Mesodermal cell (in vitro differentiated cells): ENCODE measurements at regions not wholly inside any gene's neighbourhood (a gene's known extent, or its start where the extent isn't known, plus 50 kb on each side); places are given as distances from the start of the nearest gene placed in this dataset.

Source experiments
- H3K27ac ChIP-seq: 2 replicates; pipeline ENCODE4 v1.7.0; 2013; ENCODE audit warnings: mild to moderate bottlenecking, low read depth, low read length, moderate library complexity; ENCODE audit not compliant: severe bottlenecking
- H3K36me3 ChIP-seq: 2 replicates; pipeline ENCODE4 v1.7.1; 2013; ENCODE audit warnings: mild to moderate bottlenecking, low read length, moderate library complexity; ENCODE audit not compliant: control insufficient read depth, insufficient read depth
- H3K4me1 ChIP-seq: one replicate; pipeline ENCODE4 v1.7.1; 2013; ENCODE audit warnings: mild to moderate bottlenecking, low read length; ENCODE audit not compliant: insufficient read depth, control insufficient read depth, poor library complexity, severe bottlenecking
- H3K4me3 ChIP-seq: 2 replicates; pipeline ENCODE4 v1.7.0; 2013; ENCODE audit warnings: low read length, control low read depth, mild to moderate bottlenecking; ENCODE audit not compliant: insufficient read depth, poor library complexity, severe bottlenecking; ENCODE audit errors: extremely low read depth
- H3K9me3 ChIP-seq: 2 replicates; pipeline ENCODE4 v1.7.1; 2013; ENCODE audit warnings: mild to moderate bottlenecking, low read length, moderate library complexity; ENCODE audit not compliant: control insufficient read depth
- WGBS, 2 experiments: methylation state at CpG; one replicate each; pipeline ENCODE4 v1.1.5; 2013; ENCODE audit warnings: missing lambda C conversion rate in 2 of 2; ENCODE audit not compliant: insufficient coverage in 2 of 2; 5-methylcytosine and 5-hydroxymethylcytosine counted together

GRCh38 chr5:164207646-164208045, 702.2 kb downstream of the MAT2B start:
- Histone ChIP-seq H3K4me3 (no peak overlapping the region), H3K27ac (no peak overlapping the region), H3K9me3 (no peaks in the 10 kb centered on the region), H3K4me1 (no peaks in the 10 kb centered on the region), H3K36me3 (no peaks in the 10 kb centered on the region)
- WGBS, 2 experiments: 90 to 100% methylated on average over 2 to 3 of the region's 3 CpGs

- WGBS, 2 experiments: 100% methylated on average over 1 of the region's 3 CpGs; no CpG with 5 or more reads in 1 of the 2 experiments
- no peak overlapping the region for H3K27ac ChIP-seq
- H3K4me1 ChIP-seq: no peaks in the 10 kb centered on the region
- no peaks in the 10 kb centered on the region for H3K36me3 ChIP-seq
- H3K9me3 ChIP-seq: no peaks in the 10 kb centered on the region
- no peak overlapping the region for H3K4me3 ChIP-seq
Observed at GRCh38 chr5:164210491-164210890, 705.1 kb downstream of the MAT2B start.

GRCh38 chr5:164214698-164215097, 709.3 kb downstream of the MAT2B start:
- no peaks in the 10 kb centered on the region for H3K9me3 ChIP-seq

GRCh38 chr5:164217464-164217863, 712.0 kb downstream of the MAT2B start:
- H3K36me3 ChIP-seq: no peaks in the 10 kb centered on the region
- H3K9me3 ChIP-seq: no peaks in the 10 kb centered on the region
- H3K4me1 ChIP-seq: no peaks in the 10 kb centered on the region
- WGBS, 2 experiments: no CpG with 5 or more reads among the region's 1 CpG
- no peak overlapping the region for H3K4me3 ChIP-seq
- H3K27ac ChIP-seq: no peak overlapping the region

More at GRCh38 chr5:164214698-164215097, 709.3 kb downstream of the MAT2B start:
- Histone ChIP-seq H3K4me1 (no peaks in the 10 kb centered on the region), H3K27ac (no peak overlapping the region), H3K36me3 (no peaks in the 10 kb centered on the region), H3K4me3 (no peak overlapping the region)
- no CpG with 5 or more reads among the region's 1 CpG for WGBS, 2 experiments

- Histone ChIP-seq H3K4me1 (no peaks in the 10 kb centered on the region), H3K27ac (no peak overlapping the region), H3K36me3 (no peaks in the 10 kb centered on the region), H3K4me3 (no peak overlapping the region), H3K9me3 (no peaks in the 10 kb centered on the region)
Observed at GRCh38 chr5:164220522-164220921, 715.1 kb downstream of the MAT2B start.

GRCh38 chr5:164224236-164224635, 718.8 kb downstream of the MAT2B start:
- Histone ChIP-seq H3K27ac (no peak overlapping the region), H3K4me3 (no peak overlapping the region), H3K36me3 (no peaks in the 10 kb centered on the region), H3K4me1 (no peaks in the 10 kb centered on the region), H3K9me3 (no peaks in the 10 kb centered on the region)
- WGBS, 2 experiments: 92% methylated on average over 2 of the region's 2 CpGs; no CpG with 5 or more reads in 1 of the 2 experiments

- no peak overlapping the region for H3K4me3 ChIP-seq
- 100% methylated on average over 2 of the region's 2 CpGs; no CpG with 5 or more reads in 1 of the 2 experiments for WGBS, 2 experiments
- H3K36me3 ChIP-seq: no peaks in the 10 kb centered on the region
- no peaks in the 10 kb centered on the region for H3K9me3 ChIP-seq
- H3K4me1 ChIP-seq: no peaks in the 10 kb centered on the region
- no peak overlapping the region for H3K27ac ChIP-seq
Observed at GRCh38 chr5:164224772-164225171, 719.4 kb downstream of the MAT2B start.

GRCh38 chr5:164230341-164230740, 724.9 kb downstream of the MAT2B start:
- WGBS, 2 experiments: no CpG with 5 or more reads among the region's 1 CpG
- H3K9me3 ChIP-seq: no peaks in the 10 kb centered on the region

GRCh38 chr5:164233791-164234190, 728.4 kb downstream of the MAT2B start:
- WGBS, 2 experiments: 80% methylated on average over 1 of the region's 2 CpGs; no CpG with 5 or more reads in 1 of the 2 experiments
- Histone ChIP-seq H3K4me1 (no peaks in the 10 kb centered on the region), H3K36me3 (no peaks in the 10 kb centered on the region), H3K27ac (no peak overlapping the region), H3K9me3 (no peaks in the 10 kb centered on the region), H3K4me3 (no peak overlapping the region)

More at GRCh38 chr5:164230341-164230740, 724.9 kb downstream of the MAT2B start:
- H3K36me3 ChIP-seq: no peaks in the 10 kb centered on the region
- H3K27ac ChIP-seq: no peak overlapping the region
- no peak overlapping the region for H3K4me3 ChIP-seq
- no peaks in the 10 kb centered on the region for H3K4me1 ChIP-seq

- no peaks in the 10 kb centered on the region for H3K36me3 ChIP-seq
- H3K9me3 ChIP-seq: no peaks in the 10 kb centered on the region
- no peak overlapping the region for H3K27ac ChIP-seq
- no peak overlapping the region for H3K4me3 ChIP-seq
- H3K4me1 ChIP-seq: no peaks in the 10 kb centered on the region
Observed at GRCh38 chr5:164234321-164234720, 728.9 kb downstream of the MAT2B start.

- Histone ChIP-seq H3K9me3 (no peaks in the 10 kb centered on the region), H3K27ac (no peak overlapping the region), H3K4me3 (no peak overlapping the region), H3K36me3 (no peaks in the 10 kb centered on the region), H3K4me1 (no peaks in the 10 kb centered on the region)
- WGBS, 2 experiments: 87 to 89% methylated on average over 2 to 3 of the region's 3 CpGs
Observed at GRCh38 chr5:164235300-164235891, 730.0 kb downstream of the MAT2B start.
